Gastroesophageal sphincter (tissue), 3 donors: ENCODE measurements at regions not wholly inside any gene's neighbourhood (a gene's known extent, or its start where the extent isn't known, plus 50 kb on each side); places are given as distances from the start of the nearest gene placed in this dataset.

ENCODE experiments used
- POLR2AphosphoS5 ChIP-seq: sonication (generic); formaldehyde crosslinking; IDR thresholded peaks from one replicate; pipeline ENCODE4 v1.6.1; 2017; ENCODE audit warnings: antibody characterized with exemption
- TF ChIP-seq, protein P1 (sequence below), 4 experiments: fragments of 200-600 bp in 2 of 4; fragments of 450-650 bp in 2 of 4; sonication (generic) in 1 of 4; IDR thresholded peaks; one replicate each; pipeline ENCODE4 v1.5.1; 2017 to 2019; ENCODE audit warnings: antibody characterized with exemption in 4 of 4, mild to moderate bottlenecking in 2 of 4, moderate library complexity in 2 of 4

- TF ChIP-seq POLR2AphosphoS5: no peak
- TF ChIP-seq, protein P1, sequence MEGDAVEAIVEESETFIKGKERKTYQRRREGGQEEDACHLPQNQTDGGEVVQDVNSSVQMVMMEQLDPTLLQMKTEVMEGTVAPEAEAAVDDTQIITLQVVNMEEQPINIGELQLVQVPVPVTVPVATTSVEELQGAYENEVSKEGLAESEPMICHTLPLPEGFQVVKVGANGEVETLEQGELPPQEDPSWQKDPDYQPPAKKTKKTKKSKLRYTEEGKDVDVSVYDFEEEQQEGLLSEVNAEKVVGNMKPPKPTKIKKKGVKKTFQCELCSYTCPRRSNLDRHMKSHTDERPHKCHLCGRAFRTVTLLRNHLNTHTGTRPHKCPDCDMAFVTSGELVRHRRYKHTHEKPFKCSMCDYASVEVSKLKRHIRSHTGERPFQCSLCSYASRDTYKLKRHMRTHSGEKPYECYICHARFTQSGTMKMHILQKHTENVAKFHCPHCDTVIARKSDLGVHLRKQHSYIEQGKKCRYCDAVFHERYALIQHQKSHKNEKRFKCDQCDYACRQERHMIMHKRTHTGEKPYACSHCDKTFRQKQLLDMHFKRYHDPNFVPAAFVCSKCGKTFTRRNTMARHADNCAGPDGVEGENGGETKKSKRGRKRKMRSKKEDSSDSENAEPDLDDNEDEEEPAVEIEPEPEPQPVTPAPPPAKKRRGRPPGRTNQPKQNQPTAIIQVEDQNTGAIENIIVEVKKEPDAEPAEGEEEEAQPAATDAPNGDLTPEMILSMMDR (IDR thresholded peaks at IDR 0.05): no peak
These were observed 1630.7 kb upstream of the IGFBP7 start for GRCh38 chr4:58740897-58741296.
